GM12878 (cell line): ENCODE measurements at regions not wholly inside any gene's neighbourhood (a gene's known extent, or its start where the extent isn't known, plus 50 kb on each side); places are given as distances from the start of the nearest gene placed in this dataset.
"Not testable (repeated sequence)": the region's sequence is repeated elsewhere in the genome, so short reads cannot be mapped to it uniquely, and the experiment has no call there.

Experiments
- ATAC-seq: fragments of 200-7000 bp; cut with Tn5 transposase; 3 replicates; pipeline ENCODE4 v1.9.1; 2020; ENCODE audit warnings: mild to moderate bottlenecking, moderate library complexity
- BruUV-seq: library from RNA; stranded (reverse); fragments of 400-500 nt; replicated peaks from 2 replicates; lab custom pipeline; 2021; lab: Mats Ljungman, UMichigan
- CTCF ChIA-PET: fragments of 300-600 bp; sonication (Branson Sonifier 250); formaldehyde crosslinking; extraction: SDS; loops from one replicate; lab custom pipeline; 2021; ENCODE audit warnings: inconsistent platforms; lab: Yijun Ruan, JAX
- POLR2A ChIA-PET: fragments of 350-600 bp; formaldehyde crosslinking; extraction: SDS; loops from one replicate; lab custom pipeline; 2021; ENCODE audit warnings: inconsistent platforms; lab: Charles Lee
- RAD21 ChIA-PET: fragments of 300-600 bp; sonication (Branson Sonifier 250); formaldehyde crosslinking; loops from one replicate; lab custom pipeline; 2023; ENCODE audit warnings: antibody characterized with exemption; ENCODE audit not compliant: unreplicated experiment; lab: Charles Lee
- SMC1A ChIA-PET: fragments of 300-600 bp; sonication (Branson Sonifier 250); formaldehyde crosslinking; loops from one replicate; lab custom pipeline; 2023; ENCODE audit not compliant: unreplicated experiment, uncharacterized antibody; lab: Charles Lee
- DNase-seq: peaks from one replicate; pipeline ENCODE4 v3.0.0-alpha.2; 2011; ENCODE audit warnings: low read depth, low spot score
- FAIRE-seq: peaks from 3 replicates; lab custom pipeline; 2011; peaks lifted over from hg19 to GRCh38; lab: Jason Lieb, UNC
- H2AFZ ChIP-seq: 2 replicates; pipeline ENCODE4 v1.6.0; 2011; ENCODE audit warnings: low read depth, low read length, control low read depth; ENCODE audit not compliant: control insufficient read depth
- H3K27ac ChIP-seq: 2 replicates; pipeline ENCODE4 v1.5.1; 2011; ENCODE audit warnings: control low read depth; ENCODE audit not compliant: control insufficient read depth, insufficient read depth
- H3K27me3 ChIP-seq, 2 experiments: replicated peaks in 1 of 2; 2 replicates each; pipeline versions ENCODE4 v1.6.0 to v1.6.1; 2011; ENCODE audit warnings: low read length in 1 of 2; ENCODE audit not compliant: control insufficient read depth in 2 of 2, insufficient read depth in 2 of 2
- H3K36me3 ChIP-seq, 2 experiments: 2 replicates each; pipeline ENCODE4 v1.5.1; 2011; ENCODE audit warnings: low read length in 1 of 2; ENCODE audit not compliant: control insufficient read depth in 2 of 2, insufficient read depth in 2 of 2
- H3K4me1 ChIP-seq: 2 replicates; pipeline ENCODE4 v1.6.1; 2011; ENCODE audit warnings: mild to moderate bottlenecking, low read length, moderate library complexity, mixed read lengths; ENCODE audit not compliant: control insufficient read depth, insufficient read depth
- H3K4me2 ChIP-seq: 2 replicates; pipeline ENCODE4 v1.6.0; 2011; ENCODE audit warnings: control low read depth; ENCODE audit not compliant: control insufficient read depth, insufficient read depth
- H3K4me3 ChIP-seq: fragments of 200-600 bp; sonication (generic); 2 replicates; pipeline ENCODE4 v1.5.1; 2016
- H3K79me2 ChIP-seq: 2 replicates; pipeline ENCODE4 v1.6.0; 2011; ENCODE audit warnings: low read length; ENCODE audit not compliant: control insufficient read depth, insufficient read depth
- H3K9ac ChIP-seq: 2 replicates; pipeline ENCODE4 v1.8.0; 2011; ENCODE audit warnings: low read length, control low read depth, mixed read lengths; ENCODE audit not compliant: control insufficient read depth, insufficient read depth
- H3K9me3 ChIP-seq: replicated peaks from 3 replicates; pipeline ENCODE4 v1.5.1; 2011; ENCODE audit warnings: mild to moderate bottlenecking, low read length; ENCODE audit not compliant: control insufficient read depth, insufficient read depth
- H4K20me1 ChIP-seq: 2 replicates; pipeline ENCODE4 v1.6.0; 2011; ENCODE audit not compliant: control insufficient read depth, insufficient read depth
- BHLHE40 ChIP-seq, 2 experiments: fragments of 450-650 bp in 1 of 2; IDR thresholded peaks; 2 replicates each; pipeline ENCODE4 v1.6.1; 2011 to 2017; ENCODE audit warnings: low read depth in 2 of 2, borderline replicate concordance in 1 of 2, improper control_type of control experiment in 1 of 2, low read length in 1 of 2, mild to moderate bottlenecking in 1 of 2
- FOXK2 ChIP-seq: fragments of 450-650 bp; IDR thresholded peaks from 2 replicates; pipeline ENCODE4 v1.6.1; 2017; ENCODE audit warnings: mild to moderate bottlenecking, moderate library complexity
- IKZF1 ChIP-seq: fragments of 450-650 bp; conservative IDR thresholded peaks from 2 replicates; pipeline ENCODE4 v1.6.1; 2017; ENCODE audit warnings: antibody characterized with exemption, mild to moderate bottlenecking
- RUNX3 ChIP-seq: IDR thresholded peaks from 2 replicates; pipeline ENCODE4 v1.6.1; 2012; ENCODE audit warnings: low read length, inconsistent platforms
- SPI1 ChIP-seq: IDR thresholded peaks from 2 replicates; pipeline ENCODE4 v1.6.1; 2011; ENCODE audit warnings: low read depth, mild to moderate bottlenecking, low read length, moderate library complexity, borderline replicate concordance; ENCODE audit not compliant: insufficient read depth
- SUZ12 ChIP-seq: fragments of 200-600 bp; sonication (generic); IDR thresholded peaks from one replicate; pipeline ENCODE4 v1.6.1; 2018; ENCODE audit warnings: antibody characterized with exemption, mild to moderate bottlenecking; ENCODE audit not compliant: unreplicated experiment
- TAF1 ChIP-seq: IDR thresholded peaks from 2 replicates; pipeline ENCODE4 v1.6.1; 2011; ENCODE audit warnings: mild to moderate bottlenecking, low read depth, low read length, borderline replicate concordance
- WGBS: methylation state at CpG from one replicate; pipeline ENCODE4 v1.1.6; 2016; ENCODE audit warnings: low lambda C conversion rate; ENCODE audit not compliant: insufficient replicate concordance, insufficient coverage; ENCODE audit errors: missing lambda C conversion rate; 5-methylcytosine and 5-hydroxymethylcytosine counted together
- in situ Hi-C: fragments of 300-500 bp; cut with MboI; formaldehyde crosslinking; loops from 9 replicates; pipeline ENCODE4 v1.14.3; 2018; ENCODE audit warnings: mixed read lengths
- intact Hi-C: fragments of 100-400 bp; cut with micrococcal nuclease; formaldehyde crosslinking; loops from one replicate; pipeline ENCODE4 v1.14.2; 2022; ENCODE audit not compliant: unreplicated experiment

- H3K9ac ChIP-seq: no peak overlapping the region; the same call in 1 of the 2 replicates
- DNase-seq (peak; percentile 23), ATAC-seq (peak; percentile 60), FAIRE-seq (no peak)
- POLR2A ChIA-PET: no interaction called here
- CTCF ChIA-PET: no interaction called here
- H3K79me2 ChIP-seq: no peaks in the 10 kb centered on the region
- H3K4me1 ChIP-seq: peaks cover 10% of the 10 kb centered on the region
- no peaks in the 10 kb centered on the region for H3K36me3 ChIP-seq
- no peaks in the 10 kb centered on the region for H4K20me1 ChIP-seq
- H3K27me3 ChIP-seq: no peaks in the 10 kb centered on the region
- no peaks in the 10 kb centered on the region; the same call in 2 of the 3 replicates for H3K9me3 ChIP-seq
- TF ChIP-seq SPI1: peak; percentile 33; the same call in 1 of the 2 replicates
- TF ChIP-seq BHLHE40 (IDR thresholded peaks at IDR 0.05; ENCODE audit: borderline replicate concordance in 1 of 2, low read depth in 2 of 2, low read length in 1 of 2): peak in 1 of 2 experiments; percentile 46; a peak in 1 of 4 replicates
- TF ChIP-seq IKZF1: 0 out of 2 replicates have a peak, but pooled peaks have one; percentile 21
- TF ChIP-seq RUNX3: 0 out of 2 replicates have a peak, but pooled peaks have one; percentile 10
- TF ChIP-seq SUZ12: no peak
- TF ChIP-seq TAF1: peak; percentile 11; the same call in 1 of the 2 replicates
- no peak for TF ChIP-seq FOXK2
- peak overlapping the region; percentile 15; the same call in 1 of the 2 replicates for H3K4me3 ChIP-seq
- intact Hi-C loops (no loop called here), in situ Hi-C loops (no loop called here)
- H2AFZ ChIP-seq: peak overlapping the region; percentile 77
- no TSS peak for BruUV-seq
- RAD21 ChIA-PET: interaction anchor here (0.8 to 1.5 kb wide), 5 partner anchors 8 to 46 kb away, joined by 3 to 6 read pairs (median 3); no protein-coding TSS in a partner anchor
- H3K27ac ChIP-seq: peak overlapping the region; percentile 63; the same call in 1 of the 2 replicates
- SMC1A ChIA-PET: interaction anchor here (0.9 to 2.4 kb wide), 4 partner anchors 22 to 47 kb away, joined by 3 to 6 read pairs (median 4); no protein-coding TSS in a partner anchor
- H3K4me2 ChIP-seq: peak overlapping the region; percentile 53
- 22% methylated on average over 10 of the region's 10 CpGs for WGBS
Observed at GRCh38 chr1:8120693-8121260, 94.7 kb upstream of the ERRFI1 start.

GRCh38 chr1:8118736-8119135 lies 92.6 kb upstream of the ERRFI1 start:
- H3K4me3 ChIP-seq, POLR2A ChIA-PET, H3K79me2 ChIP-seq, H2AFZ ChIP-seq, CTCF ChIA-PET, H4K20me1 ChIP-seq, in situ Hi-C loops, H3K36me3 ChIP-seq, H3K27ac ChIP-seq, H3K9ac ChIP-seq, H3K27me3 ChIP-seq, H3K9me3 ChIP-seq, BruUV-seq, intact Hi-C loops, DNase-seq, FAIRE-seq, H3K4me2 ChIP-seq, ATAC-seq: not testable (repeated sequence)
- peaks cover 10% of the 10 kb centered on the region for H3K4me1 ChIP-seq
- 77% methylated on average over 5 of the region's 6 CpGs for WGBS
- SMC1A ChIA-PET: interaction anchor here (0.8 kb wide), 1 partner anchor 21 kb away, joined by 3 read pairs; no protein-coding TSS in a partner anchor
- RAD21 ChIA-PET: interaction anchor here (0.8 kb wide), 1 partner anchor 14 kb away, joined by 3 read pairs; no protein-coding TSS in a partner anchor
